B cell (primary cell): ENCODE measurements at regions not wholly inside any gene's neighbourhood (a gene's known extent, or its start where the extent isn't known, plus 50 kb on each side); places are given as distances from the start of the nearest gene placed in this dataset.

Experiments used
- ATAC-seq: fragments of 200-7000 bp; cut with Tn5 transposase; one replicate; pipeline ENCODE4 v1.10.0; 2021; ENCODE audit warnings: low read depth, mild to moderate bottlenecking, moderate number of reproducible peaks, moderate library complexity
- CTCF ChIA-PET: fragments of 350-600 bp; sonication (Branson Sonifier 250); formaldehyde crosslinking; loops from one replicate; lab custom pipeline; 2021; ENCODE audit warnings: antibody characterized with exemption, inconsistent platforms; lab: Charles Lee
- POLR2A ChIA-PET: fragments of 350-600 bp; sonication (Branson Sonifier 250); formaldehyde crosslinking; loops from one replicate; lab custom pipeline; 2021; ENCODE audit warnings: antibody characterized with exemption; lab: Charles Lee
- DNase-seq: peaks from one replicate; pipeline ENCODE4 v3.0.0; 2013
- H2AFZ ChIP-seq: 2 replicates; pipeline ENCODE4 v1.6.1; 2012; ENCODE audit warnings: mild to moderate bottlenecking, low read depth, low read length; ENCODE audit not compliant: insufficient read depth, poor library complexity, severe bottlenecking
- H3K27ac ChIP-seq, 2 donors: 1 replicate in 1 of 2; 2 replicates in 1 of 2; pipeline ENCODE4 v1.5.1; 2012 to 2013; ENCODE audit warnings: low read length in 2 of 2, mild to moderate bottlenecking in 2 of 2, moderate library complexity in 1 of 2
- H3K27me3 ChIP-seq, 4 experiments: fragments of 200-600 bp in 1 of 4; sonication (generic) in 1 of 4; replicated peaks in 1 of 4; 1 replicate in 2 of 4; 2 replicates in 2 of 4; pipeline versions ENCODE4 v1.6.1 to v1.7.0; 2013 to 2016; ENCODE audit warnings: low read length in 3 of 4, mild to moderate bottlenecking in 2 of 4, mixed read lengths in 1 of 4, moderate library complexity in 1 of 4; ENCODE audit not compliant: insufficient read depth in 4 of 4, control insufficient read depth in 3 of 4; ENCODE audit errors: control extremely low read depth in 1 of 4
- H3K36me3 ChIP-seq, 2 experiments: replicated peaks in 1 of 2; 1 replicate in 1 of 2; 2 replicates in 1 of 2; pipeline versions ENCODE4 v1.6.1 to v1.7.1; 2013; ENCODE audit warnings: low read length in 1 of 2; ENCODE audit not compliant: insufficient read depth in 2 of 2, control insufficient read depth in 1 of 2; ENCODE audit errors: control extremely low read depth in 1 of 2, extremely low read depth in 1 of 2
- H3K4me1 ChIP-seq, 2 donors: fragments of 200-600 bp in 1 of 2; sonication (generic) in 1 of 2; 1 replicate in 1 of 2; 2 replicates in 1 of 2; pipeline versions ENCODE4 v1.5.1 to v1.6.1; 2013 to 2017; ENCODE audit warnings: low read length in 2 of 2; ENCODE audit not compliant: control insufficient read depth in 2 of 2, insufficient read depth in 2 of 2
- H3K4me2 ChIP-seq: replicated peaks from 2 replicates; pipeline ENCODE3; 2012; ENCODE audit warnings: mild to moderate bottlenecking, low read depth, low read length; ENCODE audit not compliant: poor library complexity, severe bottlenecking
- H3K4me3 ChIP-seq, 5 experiments: fragments of 200-600 bp in 1 of 5; sonication (generic) in 1 of 5; 1 replicate in 3 of 5; 2 replicates in 2 of 5; pipeline versions ENCODE4 v1.5.1 to v1.7.0; 2011 to 2016; ENCODE audit warnings: low read length in 4 of 5, mild to moderate bottlenecking in 4 of 5, low read depth in 2 of 5, control low read depth in 1 of 5, moderate library complexity in 1 of 5; ENCODE audit not compliant: insufficient read depth in 1 of 5; ENCODE audit errors: control extremely low read depth in 1 of 5, extremely low read depth in 1 of 5
- H3K79me2 ChIP-seq: fragments of 200-600 bp; sonication (generic); one replicate; pipeline ENCODE4 v1.6.0; 2016; ENCODE audit warnings: low read length; ENCODE audit not compliant: control insufficient read depth, insufficient read depth
- H3K9ac ChIP-seq: fragments of 200-600 bp; sonication (generic); 2 replicates; pipeline ENCODE4 v1.6.1; 2017; ENCODE audit warnings: mild to moderate bottlenecking, low read length, moderate library complexity
- H3K9me3 ChIP-seq, 3 donors: one replicate each; pipeline versions ENCODE4 v1.6.1 to v1.7.1; 2013; ENCODE audit warnings: low read length in 2 of 3; ENCODE audit not compliant: control insufficient read depth in 2 of 3, insufficient read depth in 1 of 3; ENCODE audit errors: control extremely low read depth in 1 of 3
- H4K20me1 ChIP-seq: 2 replicates; pipeline ENCODE4 v1.6.0; 2012; ENCODE audit warnings: mild to moderate bottlenecking, low read length; ENCODE audit not compliant: insufficient read depth, control insufficient read depth, poor library complexity, severe bottlenecking
- H3K27ac Mint-ChIP-seq: one replicate; pipeline ENCODE4 v1.8.0; 2021; ENCODE audit warnings: mixed read lengths
- H3K27me3 Mint-ChIP-seq: one replicate; pipeline ENCODE4 v1.8.0; 2021; ENCODE audit warnings: mixed read lengths
- H3K4me1 Mint-ChIP-seq: one replicate; pipeline ENCODE4 v1.8.0; 2021; ENCODE audit warnings: mixed read lengths
- H3K4me3 Mint-ChIP-seq: one replicate; pipeline ENCODE4 v1.8.0; 2021; ENCODE audit warnings: mixed read lengths
- H3K9me3 Mint-ChIP-seq: one replicate; pipeline ENCODE4 v1.8.0; 2022; ENCODE audit warnings: mixed read lengths; ENCODE audit not compliant: insufficient read depth
- EZH2 ChIP-seq: IDR thresholded peaks from 2 replicates; pipeline ENCODE4 v1.6.1; 2012; ENCODE audit warnings: borderline replicate concordance, low read depth, mild to moderate bottlenecking, moderate library complexity, low read length; ENCODE audit not compliant: insufficient read depth, poor library complexity, severe bottlenecking
- WGBS: methylation state at CpG from one replicate; pipeline ENCODE4 v1.1.5; 2013; ENCODE audit warnings: missing lambda C conversion rate; ENCODE audit not compliant: insufficient coverage; 5-methylcytosine and 5-hydroxymethylcytosine counted together
- intact Hi-C: fragments of 100-400 bp; cut with micrococcal nuclease; formaldehyde crosslinking; loops from one replicate; pipeline ENCODE4 v1.10.0; 2022
- TF ChIP-seq, protein P1 (sequence below): fragments of 200-600 bp; IDR thresholded peaks from one replicate; pipeline ENCODE4 v1.8.0; 2022; ENCODE audit warnings: antibody characterized with exemption, mild to moderate bottlenecking

DNA sequence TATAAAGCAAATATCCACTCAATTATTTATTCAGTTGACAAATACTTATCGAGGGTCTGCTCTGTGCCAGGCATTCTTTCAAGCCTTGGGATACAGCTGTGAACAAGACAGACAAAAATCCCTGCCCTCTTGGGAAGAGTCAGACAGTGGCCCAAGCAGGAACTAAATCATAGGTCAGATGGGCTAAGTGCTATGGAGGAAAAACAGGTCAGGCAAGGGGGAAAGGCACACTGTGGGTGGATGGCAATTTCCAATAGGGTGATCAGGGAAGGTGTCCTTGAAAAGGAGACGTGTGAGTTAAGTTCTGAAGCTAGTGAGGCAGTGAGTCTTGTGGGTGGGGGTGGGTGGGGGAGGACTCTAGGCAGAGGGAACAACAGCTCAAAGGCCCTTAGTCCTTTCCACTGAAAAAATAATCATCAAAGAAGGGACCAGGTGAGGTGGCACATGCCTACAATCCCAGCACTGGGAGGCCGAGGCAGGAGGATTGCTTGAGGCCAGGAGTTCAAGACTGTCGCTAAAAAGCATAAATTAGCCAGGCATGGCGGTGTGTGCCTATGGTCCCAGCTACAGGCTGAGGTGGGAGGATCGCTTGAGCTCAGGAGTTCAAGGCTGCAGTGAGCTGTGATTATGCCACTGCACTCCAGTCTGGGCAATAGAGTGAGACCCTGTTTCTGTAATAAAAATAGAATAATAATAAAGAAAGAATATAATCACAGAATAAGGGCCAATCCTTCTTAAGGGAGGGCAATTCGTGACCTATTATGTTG lies 95.2 kb upstream of the CPEB4 start:
- no peak overlapping the region for H3K4me3 Mint-ChIP-seq
- H3K4me1 ChIP-seq, result peaks cover 0 to 11% of the 10 kb centered on the region in 2 donors
- TF ChIP-seq, protein P1, sequence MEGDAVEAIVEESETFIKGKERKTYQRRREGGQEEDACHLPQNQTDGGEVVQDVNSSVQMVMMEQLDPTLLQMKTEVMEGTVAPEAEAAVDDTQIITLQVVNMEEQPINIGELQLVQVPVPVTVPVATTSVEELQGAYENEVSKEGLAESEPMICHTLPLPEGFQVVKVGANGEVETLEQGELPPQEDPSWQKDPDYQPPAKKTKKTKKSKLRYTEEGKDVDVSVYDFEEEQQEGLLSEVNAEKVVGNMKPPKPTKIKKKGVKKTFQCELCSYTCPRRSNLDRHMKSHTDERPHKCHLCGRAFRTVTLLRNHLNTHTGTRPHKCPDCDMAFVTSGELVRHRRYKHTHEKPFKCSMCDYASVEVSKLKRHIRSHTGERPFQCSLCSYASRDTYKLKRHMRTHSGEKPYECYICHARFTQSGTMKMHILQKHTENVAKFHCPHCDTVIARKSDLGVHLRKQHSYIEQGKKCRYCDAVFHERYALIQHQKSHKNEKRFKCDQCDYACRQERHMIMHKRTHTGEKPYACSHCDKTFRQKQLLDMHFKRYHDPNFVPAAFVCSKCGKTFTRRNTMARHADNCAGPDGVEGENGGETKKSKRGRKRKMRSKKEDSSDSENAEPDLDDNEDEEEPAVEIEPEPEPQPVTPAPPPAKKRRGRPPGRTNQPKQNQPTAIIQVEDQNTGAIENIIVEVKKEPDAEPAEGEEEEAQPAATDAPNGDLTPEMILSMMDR, result no peak
- no peak for TF ChIP-seq EZH2
- H3K9ac ChIP-seq, result no peak overlapping the region
- no peaks in the 10 kb centered on the region for H4K20me1 ChIP-seq
- H3K27me3 ChIP-seq, result no peaks in the 10 kb centered on the region
- no peak overlapping the region for H3K27ac ChIP-seq
- ATAC-seq, result no peak
- WGBS, result 98% methylated on average over 5 of the region's 7 CpGs
- H3K9me3 ChIP-seq, result no peaks in the 10 kb centered on the region
- POLR2A ChIA-PET, result interaction anchor here (0.5 kb wide), 1 partner anchor 67 kb away, joined by 6 read pairs; no protein-coding TSS in a partner anchor
- H2AFZ ChIP-seq, result no peak overlapping the region
- DNase-seq, result no peak
- no peaks in the 10 kb centered on the region for H3K79me2 ChIP-seq
- no peak overlapping the region for H3K4me2 ChIP-seq
- CTCF ChIA-PET, result interaction anchor here (0.7 kb wide), 1 partner anchor 153 kb away, joined by 3 read pairs; no protein-coding TSS in a partner anchor
- no peaks in the 10 kb centered on the region for H3K36me3 ChIP-seq
- peaks cover 11% of the 10 kb centered on the region for H3K4me1 Mint-ChIP-seq
- no peaks in the 10 kb centered on the region for H3K27me3 Mint-ChIP-seq
- intact Hi-C loops, result no loop called here
- no peaks in the 10 kb centered on the region for H3K9me3 Mint-ChIP-seq
- no peak overlapping the region for H3K4me3 ChIP-seq
- no peak overlapping the region for H3K27ac Mint-ChIP-seq
